Esophagus (tissue), 2 donors: ENCODE measurements at regions not wholly inside any gene's neighbourhood (a gene's known extent, or its start where the extent isn't known, plus 50 kb on each side); places are given as distances from the start of the nearest gene placed in this dataset.

Experiments used
- H3K27ac ChIP-seq, 2 donors: one replicate each; pipeline ENCODE4 v1.5.1; 2013; ENCODE audit warnings: low read depth in 2 of 2, mild to moderate bottlenecking in 2 of 2, inconsistent platforms in 1 of 2, low read length in 1 of 2, moderate library complexity in 1 of 2
- H3K27me3 ChIP-seq, 2 donors: one replicate each; pipeline ENCODE4 v1.6.1; 2013; ENCODE audit warnings: low read length in 2 of 2, control low read depth in 1 of 2, mild to moderate bottlenecking in 1 of 2; ENCODE audit not compliant: insufficient read depth in 2 of 2, control insufficient read depth in 1 of 2
- H3K36me3 ChIP-seq, 2 donors: one replicate each; pipeline ENCODE4 v1.6.1; 2013; ENCODE audit warnings: low read length in 1 of 2; ENCODE audit not compliant: control insufficient read depth in 2 of 2, insufficient read depth in 2 of 2
- H3K4me1 ChIP-seq, 2 donors: one replicate each; pipeline ENCODE4 v1.6.1; 2013; ENCODE audit warnings: low read length in 1 of 2; ENCODE audit not compliant: control insufficient read depth in 2 of 2, insufficient read depth in 2 of 2
- H3K4me3 ChIP-seq, 2 donors: one replicate each; pipeline ENCODE4 v1.5.1; 2013; ENCODE audit warnings: low read length in 2 of 2, mild to moderate bottlenecking in 2 of 2, low read depth in 1 of 2, moderate library complexity in 1 of 2
- H3K9me3 ChIP-seq, 2 donors: one replicate each; pipeline ENCODE4 v1.6.1; 2013; ENCODE audit warnings: mild to moderate bottlenecking in 2 of 2, low read depth in 1 of 2, low read length in 1 of 2, moderate library complexity in 1 of 2; ENCODE audit not compliant: control insufficient read depth in 2 of 2, insufficient read depth in 1 of 2
- WGBS, 2 donors: extraction: QIAGEN DNeasy Blood & Tissue Kit; methylation state at CpG; one replicate each; pipeline ENCODE4 v1.1.7; 2013; 5-methylcytosine and 5-hydroxymethylcytosine counted together
- donor health status: healthy with polysubstance abuse.
- donor health status: Bipolar disorder and iron deficiency.

- Histone ChIP-seq H3K9me3 (no peaks in the 10 kb centered on the region), H3K4me3 (no peak overlapping the region)
Observed at GRCh38 chr12:124403273-124403672, 108.4 kb downstream of the RFLNA start.

DNA sequence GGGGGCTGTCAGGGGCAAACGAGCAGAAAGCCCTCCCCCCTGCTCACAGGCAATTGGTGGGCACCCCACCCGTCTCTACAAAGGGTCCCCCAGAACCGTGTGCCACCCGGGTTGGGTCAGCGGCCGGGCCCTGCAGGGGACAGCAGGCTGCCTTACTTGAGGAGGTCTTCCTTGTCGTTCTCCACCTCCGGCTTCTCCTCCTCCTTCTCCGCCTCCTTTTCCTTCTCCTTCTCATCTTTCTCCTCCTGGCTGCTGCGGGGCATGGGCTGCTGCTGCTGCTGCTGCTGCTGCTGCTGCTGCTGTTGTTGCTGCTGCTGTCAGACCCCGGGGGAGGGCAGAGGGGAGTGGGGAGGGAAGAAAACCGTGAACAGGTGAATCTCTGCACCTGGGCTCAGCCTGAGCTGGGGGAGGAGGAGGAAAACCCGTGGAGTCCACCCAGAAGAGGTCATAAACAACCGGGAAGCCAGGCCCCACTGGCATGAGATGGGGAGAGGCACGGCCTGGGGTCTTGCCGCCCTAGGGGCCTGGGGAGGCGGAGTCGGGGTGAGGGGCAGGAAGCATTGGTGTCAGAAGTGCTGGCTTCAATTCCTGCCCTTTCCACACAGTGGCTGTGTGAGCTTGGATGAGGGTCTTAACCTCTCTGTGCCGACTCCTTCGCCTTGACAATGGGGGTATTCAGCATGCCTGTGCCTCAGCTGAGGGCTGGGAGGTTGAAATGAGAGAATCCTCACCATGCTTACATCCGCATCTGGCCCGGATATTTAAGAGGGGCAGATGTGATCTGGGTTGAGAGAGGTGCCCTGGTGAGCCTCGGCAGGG, 107.6 kb downstream of the RFLNA start:
- Histone ChIP-seq H3K27ac (peak overlapping the region in 1 of 2 donors; percentile 28), H3K4me1 (peaks cover 6 to 9% of the 10 kb centered on the region in 2 donors), H3K36me3 (peaks cover 4 to 37% of the 10 kb centered on the region in 2 donors)

More at GRCh38 chr12:124403273-124403672, 108.4 kb downstream of the RFLNA start:
- peaks cover 2 to 5% of the 10 kb centered on the region in 2 donors for H3K4me1 ChIP-seq
- peaks cover 4 to 34% of the 10 kb centered on the region in 2 donors for H3K36me3 ChIP-seq
- H3K27me3 ChIP-seq, result no peaks in the 10 kb centered on the region
- H3K27ac ChIP-seq, result peak overlapping the region in 1 of 2 donors; percentile 38
- WGBS, 2 donors, result 60 to 71% methylated on average over 9 of the region's 9 CpGs

DNA sequence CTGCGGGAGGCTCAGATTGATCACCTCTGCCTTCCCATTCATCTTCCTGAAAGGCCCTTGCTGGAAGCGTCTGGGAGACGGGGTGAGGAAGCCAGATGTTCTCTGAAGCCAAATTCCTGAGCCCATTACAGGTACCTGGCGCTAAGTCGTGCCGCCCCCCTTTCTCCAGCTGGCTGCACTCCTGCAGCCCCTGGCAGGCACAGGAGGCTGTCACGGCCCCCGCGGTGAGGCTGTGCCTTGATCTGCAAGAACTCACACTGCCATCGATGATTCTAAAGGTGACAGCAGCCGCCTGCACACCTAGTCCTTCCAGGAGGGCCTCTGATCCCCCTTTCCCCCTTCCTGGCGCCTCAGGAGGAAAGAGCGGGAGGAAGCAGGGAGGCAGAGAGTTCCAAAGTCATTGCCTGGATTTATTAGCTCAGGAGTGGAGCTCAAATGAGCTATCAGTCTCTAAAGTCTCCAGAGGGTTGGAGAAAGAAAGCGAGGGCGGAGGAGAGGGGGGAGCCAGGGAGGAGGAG, 106.9 kb downstream of the RFLNA start:
- H3K27me3 ChIP-seq, result no peaks in the 10 kb centered on the region
- 67 to 73% methylated on average over 15 of the region's 15 CpGs for WGBS, 2 donors
- no peak overlapping the region for H3K27ac ChIP-seq
- H3K9me3 ChIP-seq, result no peaks in the 10 kb centered on the region
- H3K4me3 ChIP-seq, result no peak overlapping the region
- peaks cover 9 to 10% of the 10 kb centered on the region in 2 donors for H3K4me1 ChIP-seq
- H3K36me3 ChIP-seq, result peaks cover 4 to 38% of the 10 kb centered on the region in 2 donors

More for the DNA sequence above, 107.6 kb downstream of the RFLNA start:
- Histone ChIP-seq H3K9me3 (no peaks in the 10 kb centered on the region), H3K27me3 (no peaks in the 10 kb centered on the region), H3K4me3 (no peak overlapping the region)
- WGBS, 2 donors, result 74% methylated on average over 20 to 23 of the region's 23 CpGs

GRCh38 chr12:124400124-124400523, 105.2 kb downstream of the RFLNA start:
- peaks cover 4 to 38% of the 10 kb centered on the region in 2 donors for H3K36me3 ChIP-seq
- peaks cover 9 to 11% of the 10 kb centered on the region in 2 donors for H3K4me1 ChIP-seq
- peak overlapping the region in 1 of 2 donors; percentile 20 for H3K27ac ChIP-seq
- WGBS, 2 donors, result 94% methylated on average over 10 of the region's 10 CpGs
- no peaks in the 10 kb centered on the region for H3K27me3 ChIP-seq
- H3K4me3 ChIP-seq, result no peak overlapping the region
- no peaks in the 10 kb centered on the region for H3K9me3 ChIP-seq

DNA sequence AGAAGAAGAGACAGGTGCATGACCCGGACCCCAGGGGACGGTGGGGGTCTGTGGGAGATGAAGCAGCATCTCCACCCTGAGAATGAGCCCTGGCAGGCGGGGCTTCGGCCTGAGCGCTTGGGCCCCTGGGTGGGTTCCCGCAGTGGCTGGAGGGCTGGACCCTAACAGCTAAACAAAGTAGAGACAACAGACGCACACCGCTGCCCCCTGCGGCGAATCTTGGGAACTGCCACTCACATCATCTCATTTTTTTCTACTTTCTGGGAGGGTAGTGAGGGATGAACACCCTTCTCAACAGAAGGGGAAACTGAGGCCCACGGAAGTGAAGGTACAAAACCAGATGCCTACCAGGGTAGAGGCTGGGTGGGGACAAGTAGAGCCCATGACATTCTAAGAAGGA, 104.7 kb downstream of the RFLNA start:
- Histone ChIP-seq H3K27me3 (no peaks in the 10 kb centered on the region), H3K36me3 (peaks cover 7 to 39% of the 10 kb centered on the region in 2 donors), H3K9me3 (no peaks in the 10 kb centered on the region), H3K27ac (peak overlapping the region in 1 of 2 donors; percentile 71), H3K4me1 (peaks cover 9 to 14% of the 10 kb centered on the region in 2 donors), H3K4me3 (no peak overlapping the region)
- 66 to 68% methylated on average over 11 of the region's 11 CpGs for whole genome bisulfite sequencing, 2 donors

DNA sequence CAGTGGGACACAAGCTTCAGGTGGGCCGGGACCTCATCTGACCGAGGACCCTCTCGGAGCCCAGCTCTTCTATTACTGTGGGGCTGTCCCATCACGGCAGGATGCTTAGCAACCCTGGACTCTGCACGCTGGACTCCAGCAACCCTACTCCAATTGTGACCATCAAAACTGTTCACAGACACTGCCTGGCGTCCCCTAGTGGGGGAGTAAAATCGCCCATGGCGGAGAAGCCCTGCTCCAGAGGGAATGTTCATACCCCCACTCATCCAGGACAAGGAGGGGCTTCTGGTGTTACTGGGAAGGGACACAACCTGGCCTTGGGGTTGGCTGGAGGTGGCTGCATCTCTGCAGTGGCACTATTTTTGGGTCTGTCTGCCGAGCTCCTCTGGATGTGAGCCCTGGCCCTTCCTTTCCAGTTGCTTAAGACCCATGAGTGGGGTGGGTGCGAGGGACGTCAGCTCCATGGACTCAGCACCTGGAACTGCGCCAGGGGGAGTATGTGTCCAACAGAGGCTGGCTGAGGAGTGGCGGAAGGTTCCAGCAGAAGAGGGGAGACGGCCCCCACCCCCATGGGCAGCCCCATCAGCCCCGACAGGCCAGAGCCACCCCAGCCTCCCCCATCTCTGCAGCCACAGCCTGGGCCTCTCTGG, 103.8 kb downstream of the RFLNA start:
- H3K27ac ChIP-seq, result peak overlapping the region; percentile 17 to 71
- H3K4me1 ChIP-seq, result peaks cover 9 to 15% of the 10 kb centered on the region in 2 donors
- no peak overlapping the region for H3K4me3 ChIP-seq
- no peaks in the 10 kb centered on the region for H3K27me3 ChIP-seq
- peaks cover 13 to 42% of the 10 kb centered on the region in 2 donors for H3K36me3 ChIP-seq
- no peaks in the 10 kb centered on the region for H3K9me3 ChIP-seq
- 71 to 78% methylated on average over 15 of the region's 15 CpGs for WGBS, 2 donors

GRCh38 chr12:124397807-124398577, 103.1 kb downstream of the RFLNA start:
- peaks cover 14 to 43% of the 10 kb centered on the region in 2 donors for H3K36me3 ChIP-seq
- WGBS, 2 donors, result 78 to 81% methylated on average over 22 of the region's 22 CpGs
- H3K27me3 ChIP-seq, result no peaks in the 10 kb centered on the region
- peak overlapping the region in 1 of 2 donors; percentile 58 for H3K27ac ChIP-seq
- H3K9me3 ChIP-seq, result no peaks in the 10 kb centered on the region
- no peak overlapping the region for H3K4me3 ChIP-seq
- peaks cover 12 to 19% of the 10 kb centered on the region in 2 donors for H3K4me1 ChIP-seq

- H3K27ac ChIP-seq, result peak overlapping the region in 1 of 2 donors; percentile 51
- H3K4me1 ChIP-seq, result peaks cover 12 to 19% of the 10 kb centered on the region in 2 donors
- no peaks in the 10 kb centered on the region for H3K9me3 ChIP-seq
- 51% methylated on average over 7 of the region's 7 CpGs for WGBS, 2 donors
- no peaks in the 10 kb centered on the region for H3K27me3 ChIP-seq
- no peak overlapping the region for H3K4me3 ChIP-seq
- peaks cover 14 to 43% of the 10 kb centered on the region in 2 donors for H3K36me3 ChIP-seq
Observed at GRCh38 chr12:124397399-124397679, 102.4 kb downstream of the RFLNA start.
